ENCODE measurements at regions not wholly inside any gene's neighbourhood (a gene's known extent, or its start where the extent isn't known, plus 50 kb on each side); places are given as distances from the start of the nearest gene placed in this dataset.

GRCh38 chr18:78418379-78418778 lies 561.2 kb upstream of the SALL3 start:
- Histone ChIP-seq H3K27me3 (replicated peaks; ENCODE audit: insufficient read depth) (no peaks in the 10 kb centered on the region), H3K27ac (no peak overlapping the region), H3K4me1 (ENCODE audit: control insufficient read depth in 1 of 2, low read depth in 2 of 2) (no peaks in the 10 kb centered on the region), H3K4me3 (no peak overlapping the region), H3K36me3 (no peaks in the 10 kb centered on the region), H3K9me3 (no peaks in the 10 kb centered on the region)
- DNase-seq (ENCODE audit: low spot score) (no peak), ATAC-seq (ENCODE audit: insufficient number of reproducible peaks, low FRiP score, low read depth) (no peak)
- TF ChIP-seq, protein P1, sequence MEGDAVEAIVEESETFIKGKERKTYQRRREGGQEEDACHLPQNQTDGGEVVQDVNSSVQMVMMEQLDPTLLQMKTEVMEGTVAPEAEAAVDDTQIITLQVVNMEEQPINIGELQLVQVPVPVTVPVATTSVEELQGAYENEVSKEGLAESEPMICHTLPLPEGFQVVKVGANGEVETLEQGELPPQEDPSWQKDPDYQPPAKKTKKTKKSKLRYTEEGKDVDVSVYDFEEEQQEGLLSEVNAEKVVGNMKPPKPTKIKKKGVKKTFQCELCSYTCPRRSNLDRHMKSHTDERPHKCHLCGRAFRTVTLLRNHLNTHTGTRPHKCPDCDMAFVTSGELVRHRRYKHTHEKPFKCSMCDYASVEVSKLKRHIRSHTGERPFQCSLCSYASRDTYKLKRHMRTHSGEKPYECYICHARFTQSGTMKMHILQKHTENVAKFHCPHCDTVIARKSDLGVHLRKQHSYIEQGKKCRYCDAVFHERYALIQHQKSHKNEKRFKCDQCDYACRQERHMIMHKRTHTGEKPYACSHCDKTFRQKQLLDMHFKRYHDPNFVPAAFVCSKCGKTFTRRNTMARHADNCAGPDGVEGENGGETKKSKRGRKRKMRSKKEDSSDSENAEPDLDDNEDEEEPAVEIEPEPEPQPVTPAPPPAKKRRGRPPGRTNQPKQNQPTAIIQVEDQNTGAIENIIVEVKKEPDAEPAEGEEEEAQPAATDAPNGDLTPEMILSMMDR (IDR thresholded peaks at IDR 0.05), result no peak

DNA sequence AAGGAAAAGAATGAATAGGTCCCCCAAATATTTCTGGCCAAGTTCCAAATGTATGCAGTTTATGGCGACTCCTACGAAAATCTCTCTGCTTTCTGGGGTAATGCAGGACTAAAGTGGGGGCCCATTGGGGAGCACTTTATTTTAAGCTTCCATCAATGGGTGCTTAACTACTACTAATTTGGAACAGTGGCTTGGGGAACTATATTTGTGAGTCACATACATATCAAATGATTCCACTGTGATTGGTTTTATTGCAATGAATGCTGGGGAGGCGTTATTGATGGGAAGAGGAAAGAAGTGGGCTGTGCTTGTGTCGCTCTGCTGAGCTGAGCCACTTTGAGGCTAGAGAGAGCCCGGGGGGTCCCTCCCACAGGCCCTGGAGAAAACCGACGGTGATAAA lies 560.4 kb upstream of the SALL3 start:
- TF ChIP-seq, protein P1 (IDR thresholded peaks at IDR 0.05), result no peak
- ATAC-seq (ENCODE audit: insufficient number of reproducible peaks, low FRiP score, low read depth), result no peak
- Histone ChIP-seq H3K36me3 (no peaks in the 10 kb centered on the region), H3K4me3 (no peak overlapping the region), H3K27ac (no peak overlapping the region), H3K4me1 (ENCODE audit: control insufficient read depth in 1 of 2, low read depth in 2 of 2) (no peaks in the 10 kb centered on the region), H3K27me3 (replicated peaks; ENCODE audit: insufficient read depth) (no peaks in the 10 kb centered on the region), H3K9me3 (no peaks in the 10 kb centered on the region)
- no peak for DNase-seq (ENCODE audit: low spot score)

GRCh38 chr18:78420116-78420515 lies 559.5 kb upstream of the SALL3 start:
- Histone ChIP-seq H3K27me3 (replicated peaks; ENCODE audit: insufficient read depth) (no peaks in the 10 kb centered on the region), H3K4me3 (no peak overlapping the region), H3K27ac (no peak overlapping the region), H3K36me3 (no peaks in the 10 kb centered on the region), H3K4me1 (ENCODE audit: control insufficient read depth in 1 of 2, low read depth in 2 of 2) (no peaks in the 10 kb centered on the region), H3K9me3 (no peaks in the 10 kb centered on the region)
- ATAC-seq (ENCODE audit: insufficient number of reproducible peaks, low FRiP score, low read depth) (no peak), DNase-seq (ENCODE audit: low spot score) (no peak)
- TF ChIP-seq, protein P1 (IDR thresholded peaks at IDR 0.05), result no peak

DNA sequence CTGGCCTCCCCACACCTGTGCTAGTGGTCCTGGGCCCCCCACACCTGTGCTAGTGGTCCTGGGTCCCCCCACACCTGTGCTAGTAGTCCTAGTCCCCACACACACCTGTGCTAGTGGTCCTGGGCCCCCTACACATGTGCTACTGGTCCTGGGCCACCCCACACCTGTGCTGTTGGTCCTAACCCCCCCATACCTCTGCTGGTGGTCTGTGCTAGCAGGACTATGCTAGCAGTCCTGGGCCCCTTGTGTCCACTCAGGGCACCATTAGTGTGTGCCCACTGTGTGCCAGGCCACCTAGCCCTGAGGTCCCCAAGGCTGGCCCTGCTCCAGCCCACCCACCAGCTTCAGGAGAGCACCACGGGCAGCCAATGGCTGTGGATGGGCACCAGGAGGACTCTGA lies 558.2 kb upstream of the SALL3 start:
- no peaks in the 10 kb centered on the region for H3K27me3 ChIP-seq (replicated peaks; ENCODE audit: insufficient read depth)
- DNase-seq (ENCODE audit: low spot score), result no peak
- no peak overlapping the region for H3K4me3 ChIP-seq
- H3K36me3 ChIP-seq, result no peaks in the 10 kb centered on the region
- no peak for ATAC-seq (ENCODE audit: insufficient number of reproducible peaks, low FRiP score, low read depth)
- no peaks in the 10 kb centered on the region for H3K9me3 ChIP-seq
- TF ChIP-seq, protein P1 (IDR thresholded peaks at IDR 0.05), result no peak
- no peak overlapping the region for H3K27ac ChIP-seq
- no peaks in the 10 kb centered on the region for H3K4me1 ChIP-seq (ENCODE audit: control insufficient read depth in 1 of 2, low read depth in 2 of 2)

- Histone ChIP-seq H3K4me1 (ENCODE audit: control insufficient read depth in 1 of 2, low read depth in 2 of 2) (no peaks in the 10 kb centered on the region), H3K27ac (no peak overlapping the region), H3K9me3 (no peaks in the 10 kb centered on the region), H3K27me3 (replicated peaks; ENCODE audit: insufficient read depth) (no peaks in the 10 kb centered on the region), H3K36me3 (no peaks in the 10 kb centered on the region), H3K4me3 (no peak overlapping the region)
- TF ChIP-seq, protein P1 (IDR thresholded peaks at IDR 0.05), result no peak
- no peak for DNase-seq (ENCODE audit: low spot score)
- no peak for ATAC-seq (ENCODE audit: insufficient number of reproducible peaks, low FRiP score, low read depth)
Measured at GRCh38 chr18:78422336-78422735, 557.3 kb upstream of the SALL3 start.
